Astrocyte (in vitro differentiated cells and primary cell): ENCODE measurements at regions not wholly inside any gene's neighbourhood (a gene's known extent, or its start where the extent isn't known, plus 50 kb on each side); places are given as distances from the start of the nearest gene placed in this dataset.

Source experiments
- DNase-seq: peaks from one replicate; pipeline ENCODE4 v3.0.0-alpha.2; 2010; ENCODE audit warnings: low read depth
- FAIRE-seq: peaks from 2 replicates; lab custom pipeline; 2011; peaks lifted over from hg19 to GRCh38; lab: Jason Lieb, UNC
- H2AFZ ChIP-seq: 2 replicates; pipeline ENCODE4 v1.6.0; 2012; ENCODE audit warnings: low read depth, low read length, inconsistent platforms
- H3K27ac ChIP-seq: 2 replicates; pipeline ENCODE4 v1.5.1; 2011; ENCODE audit warnings: low read depth, low read length, inconsistent platforms
- H3K27me3 ChIP-seq: 2 replicates; pipeline ENCODE4 v1.6.0; 2011; ENCODE audit warnings: low read length, inconsistent platforms; ENCODE audit not compliant: insufficient read depth
- H3K36me3 ChIP-seq: 2 replicates; pipeline ENCODE4 v1.5.1; 2011; ENCODE audit warnings: low read length, inconsistent platforms; ENCODE audit not compliant: insufficient read depth
- H3K4me1 ChIP-seq: 2 replicates; pipeline ENCODE4 v1.5.1; 2011; ENCODE audit warnings: low read length, inconsistent platforms; ENCODE audit not compliant: insufficient read depth
- H3K4me2 ChIP-seq: 2 replicates; pipeline ENCODE4 v1.6.0; 2012; ENCODE audit warnings: low read length, inconsistent platforms
- H3K4me3 ChIP-seq: 2 replicates; pipeline ENCODE4 v1.5.1; 2011; ENCODE audit warnings: low read depth, mild to moderate bottlenecking, low read length, inconsistent platforms; ENCODE audit not compliant: insufficient read depth
- H3K79me2 ChIP-seq: 2 replicates; pipeline ENCODE4 v1.6.0; 2012; ENCODE audit warnings: mild to moderate bottlenecking, low read length, inconsistent platforms; ENCODE audit not compliant: insufficient read depth
- H3K9ac ChIP-seq: 2 replicates; pipeline ENCODE4 v1.6.0; 2012; ENCODE audit warnings: mild to moderate bottlenecking, low read length, inconsistent platforms
- H3K9me3 ChIP-seq: 2 replicates; pipeline ENCODE4 v1.5.1; 2012; ENCODE audit warnings: low read depth, mild to moderate bottlenecking, low read length, inconsistent platforms; ENCODE audit not compliant: insufficient read depth
- H4K20me1 ChIP-seq: 2 replicates; pipeline ENCODE4 v1.6.0; 2012; ENCODE audit warnings: low read length, inconsistent platforms; ENCODE audit not compliant: insufficient read depth
- H3K27ac Mint-ChIP-seq: one replicate; pipeline ENCODE4 v1.8.0; 2021; ENCODE audit warnings: mild to moderate bottlenecking, mixed read lengths; ENCODE audit not compliant: unreplicated experiment
- H3K27me3 Mint-ChIP-seq: one replicate; pipeline ENCODE4 v1.8.0; 2021; ENCODE audit warnings: low read depth, mixed read lengths; ENCODE audit not compliant: unreplicated experiment
- H3K36me3 Mint-ChIP-seq: one replicate; pipeline ENCODE4 v1.8.0; 2021; ENCODE audit warnings: low read depth, mixed read lengths; ENCODE audit not compliant: unreplicated experiment
- H3K4me1 Mint-ChIP-seq: one replicate; pipeline ENCODE4 v1.8.0; 2021; ENCODE audit warnings: low read depth, mixed read lengths; ENCODE audit not compliant: unreplicated experiment
- H3K4me3 Mint-ChIP-seq: one replicate; pipeline ENCODE4 v1.8.0; 2021; ENCODE audit warnings: mild to moderate bottlenecking, moderate library complexity, mixed read lengths; ENCODE audit not compliant: unreplicated experiment
- H3K9me3 Mint-ChIP-seq: one replicate; pipeline ENCODE4 v1.8.0; 2021; ENCODE audit warnings: mild to moderate bottlenecking, mixed read lengths; ENCODE audit not compliant: unreplicated experiment
- CTCF ChIP-seq: IDR thresholded peaks from 2 replicates; pipeline ENCODE4 v1.5.1; 2011; ENCODE audit warnings: low read depth, mild to moderate bottlenecking, inconsistent platforms, low read length, moderate library complexity; ENCODE audit not compliant: insufficient read depth
- EZH2 ChIP-seq: IDR thresholded peaks from 2 replicates; pipeline ENCODE4 v1.6.1; 2012; ENCODE audit warnings: mild to moderate bottlenecking, low read length, inconsistent platforms; ENCODE audit not compliant: insufficient read depth

GRCh38 chr2:163471947-163472346 lies 263.9 kb downstream of the FIGN start:
- Histone ChIP-seq H3K79me2 (no peaks in the 10 kb centered on the region), H3K4me2 (no peak overlapping the region), H2AFZ (no peak overlapping the region), H3K27me3 (no peaks in the 10 kb centered on the region), H3K27ac (no peak overlapping the region), H3K9me3 (no peaks in the 10 kb centered on the region), H3K9ac (no peak overlapping the region), H3K36me3 (no peaks in the 10 kb centered on the region), H3K4me1 (peaks cover 4% of the 10 kb centered on the region), H4K20me1 (no peaks in the 10 kb centered on the region), H3K4me3 (no peak overlapping the region)
- peak; percentile 11 for DNase-seq
- Mint-ChIP-seq H3K9me3 (no peaks in the 10 kb centered on the region), H3K4me3 (no peak overlapping the region), H3K27me3 (no peaks in the 10 kb centered on the region), H3K27ac (no peak overlapping the region), H3K4me1 (peaks cover 8% of the 10 kb centered on the region), H3K36me3 (no peaks in the 10 kb centered on the region)
- no peak for FAIRE-seq
- TF ChIP-seq EZH2 = no peak
- TF ChIP-seq CTCF = peak; percentile 25

GRCh38 chr2:163469561-163469962 lies 266.2 kb downstream of the FIGN start:
- TF ChIP-seq EZH2 (no peak), CTCF (no peak)
- Mint-ChIP-seq H3K27me3 (no peaks in the 10 kb centered on the region), H3K4me1 (peaks cover 8% of the 10 kb centered on the region), H3K9me3 (no peaks in the 10 kb centered on the region), H3K27ac (no peak overlapping the region), H3K36me3 (no peaks in the 10 kb centered on the region), H3K4me3 (no peak overlapping the region)
- no peak overlapping the region for H3K4me2 ChIP-seq
- peak; percentile 55 for DNase-seq
- no peak overlapping the region for H3K9ac ChIP-seq
- no peaks in the 10 kb centered on the region for H3K27me3 ChIP-seq
- H3K4me1 ChIP-seq = peaks cover 4% of the 10 kb centered on the region
- no peaks in the 10 kb centered on the region for H3K9me3 ChIP-seq
- no peak overlapping the region for H3K27ac ChIP-seq
- H3K79me2 ChIP-seq = no peaks in the 10 kb centered on the region
- no peaks in the 10 kb centered on the region for H3K36me3 ChIP-seq
- no peaks in the 10 kb centered on the region for H4K20me1 ChIP-seq
- H3K4me3 ChIP-seq = no peak overlapping the region
- no peak overlapping the region for H2AFZ ChIP-seq
- no peak for FAIRE-seq

- DNase-seq = peak; percentile 4
- H3K9me3 ChIP-seq = no peaks in the 10 kb centered on the region
- no peaks in the 10 kb centered on the region for H3K27me3 ChIP-seq
- H3K4me1 ChIP-seq = peaks cover 4% of the 10 kb centered on the region
- H3K4me3 ChIP-seq = no peak overlapping the region
- no peak overlapping the region for H3K4me3 Mint-ChIP-seq
- no peaks in the 10 kb centered on the region for H3K79me2 ChIP-seq
- H3K36me3 ChIP-seq = no peaks in the 10 kb centered on the region
- TF ChIP-seq CTCF (no peak), EZH2 (no peak)
- peaks cover 2% of the 10 kb centered on the region for H3K9me3 Mint-ChIP-seq
- H3K4me2 ChIP-seq = peak overlapping the region; percentile 68
- no peak overlapping the region for H2AFZ ChIP-seq
- no peak for FAIRE-seq
- H3K27ac ChIP-seq = no peak overlapping the region
- no peaks in the 10 kb centered on the region for H3K27me3 Mint-ChIP-seq
- H3K4me1 Mint-ChIP-seq = peaks cover 3% of the 10 kb centered on the region
- H3K9ac ChIP-seq = no peak overlapping the region
- H4K20me1 ChIP-seq = no peaks in the 10 kb centered on the region
- H3K27ac Mint-ChIP-seq = no peak overlapping the region
- no peaks in the 10 kb centered on the region for H3K36me3 Mint-ChIP-seq
These were observed 268.6 kb downstream of the FIGN start for GRCh38 chr2:163467251-163467630.
